CD14-positive monocyte (primary cell): ENCODE measurements at regions not wholly inside any gene's neighbourhood (a gene's known extent, or its start where the extent isn't known, plus 50 kb on each side); places are given as distances from the start of the nearest gene placed in this dataset.

ENCODE experiments used
- DNase-seq, 3 donors: peaks; one replicate each; pipeline ENCODE4 v3.0.0-alpha.2; 2011 to 2022
- H2AFZ ChIP-seq: 2 replicates; pipeline ENCODE4 v1.6.0; 2012; ENCODE audit warnings: mild to moderate bottlenecking, low read depth, low read length, inconsistent platforms; ENCODE audit not compliant: insufficient read depth, poor library complexity, severe bottlenecking
- H3K27ac ChIP-seq, 2 donors: 1 replicate in 1 of 2; 2 replicates in 1 of 2; pipeline ENCODE4 v1.5.1; 2012 to 2013; ENCODE audit warnings: low read length in 2 of 2, control low read depth in 1 of 2, inconsistent platforms in 1 of 2, low read depth in 1 of 2, mild to moderate bottlenecking in 1 of 2
- H3K27me3 ChIP-seq, 2 donors: one replicate each; pipeline versions ENCODE4 v1.6.0 to v1.6.1; 2011 to 2013; ENCODE audit warnings: low read length in 2 of 2; ENCODE audit not compliant: control insufficient read depth in 2 of 2, insufficient read depth in 2 of 2
- H3K36me3 ChIP-seq, 2 donors: replicated peaks in 1 of 2; 1 replicate in 1 of 2; 2 replicates in 1 of 2; pipeline versions ENCODE4 v1.5.1 to v1.6.1; 2012 to 2013; ENCODE audit warnings: low read length in 2 of 2, control low read depth in 1 of 2, inconsistent platforms in 1 of 2, mild to moderate bottlenecking in 1 of 2; ENCODE audit not compliant: insufficient read depth in 2 of 2, control insufficient read depth in 1 of 2
- H3K4me1 ChIP-seq, 2 donors: 1 replicate in 1 of 2; 2 replicates in 1 of 2; pipeline versions ENCODE4 v1.5.1 to v1.6.1; 2012 to 2013; ENCODE audit warnings: low read length in 2 of 2, control low read depth in 1 of 2, inconsistent platforms in 1 of 2, mild to moderate bottlenecking in 1 of 2, moderate library complexity in 1 of 2; ENCODE audit not compliant: insufficient read depth in 2 of 2, control insufficient read depth in 1 of 2
- H3K4me2 ChIP-seq: replicated peaks from 2 replicates; pipeline ENCODE3; 2012; ENCODE audit warnings: low read length, moderate library complexity, mild to moderate bottlenecking; ENCODE audit not compliant: poor library complexity, severe bottlenecking; ENCODE audit errors: extremely low read depth
- H3K4me3 ChIP-seq, 3 experiments: fragments of 200-600 bp in 1 of 3; sonication (generic) in 1 of 3; replicated peaks in 1 of 3; 1 replicate in 2 of 3; 2 replicates in 1 of 3; pipeline ENCODE4 v1.5.1; 2011 to 2013; ENCODE audit warnings: low read length in 3 of 3, mild to moderate bottlenecking in 3 of 3, control low read depth in 2 of 3, low read depth in 2 of 3, inconsistent platforms in 1 of 3, moderate library complexity in 1 of 3
- H3K79me2 ChIP-seq: 2 replicates; pipeline ENCODE4 v1.6.0; 2012; ENCODE audit warnings: mild to moderate bottlenecking, control low read depth, inconsistent platforms, low read length, moderate library complexity; ENCODE audit not compliant: insufficient read depth
- H3K9ac ChIP-seq: 2 replicates; pipeline ENCODE4 v1.6.0; 2017; ENCODE audit warnings: low read length, mild to moderate bottlenecking; ENCODE audit not compliant: insufficient read depth, poor library complexity, severe bottlenecking
- H3K9me3 ChIP-seq, 2 donors: replicated peaks in 1 of 2; 1 replicate in 1 of 2; 2 replicates in 1 of 2; pipeline versions ENCODE4 v1.5.1 to v1.6.1; 2012 to 2013; ENCODE audit warnings: low read length in 2 of 2, control low read depth in 1 of 2; ENCODE audit not compliant: control insufficient read depth in 1 of 2, insufficient read depth in 1 of 2
- H4K20me1 ChIP-seq: 2 replicates; pipeline ENCODE4 v1.6.0; 2012; ENCODE audit warnings: mild to moderate bottlenecking, low read length, control low read depth, moderate library complexity; ENCODE audit not compliant: insufficient read depth
- H3K27ac Mint-ChIP-seq, 7 donors: one replicate each; pipeline ENCODE4 v1.8.0; 2020; ENCODE audit warnings: mild to moderate bottlenecking in 7 of 7, mixed read lengths in 7 of 7, moderate library complexity in 6 of 7, inconsistent platforms in 2 of 7
- H3K27me3 Mint-ChIP-seq, 3 donors: one replicate each; pipeline ENCODE4 v1.8.0; 2021 to 2022; ENCODE audit warnings: low read depth in 3 of 3, mild to moderate bottlenecking in 3 of 3, mixed read lengths in 3 of 3, moderate library complexity in 3 of 3, inconsistent platforms in 1 of 3
- H3K36me3 Mint-ChIP-seq, 2 donors: one replicate each; pipeline ENCODE4 v1.8.0; 2020; ENCODE audit warnings: mixed read lengths in 2 of 2, inconsistent platforms in 1 of 2, mild to moderate bottlenecking in 1 of 2
- H3K4me1 Mint-ChIP-seq: one replicate; pipeline ENCODE4 v1.8.0; 2020; ENCODE audit warnings: mild to moderate bottlenecking, mixed read lengths
- H3K4me3 Mint-ChIP-seq, 2 donors: one replicate each; pipeline ENCODE4 v1.8.0; 2020; ENCODE audit warnings: mild to moderate bottlenecking in 2 of 2, mixed read lengths in 2 of 2, moderate library complexity in 1 of 2
- H3K9me3 Mint-ChIP-seq, 7 donors: one replicate each; pipeline ENCODE4 v1.8.0; 2020 to 2022; ENCODE audit warnings: mixed read lengths in 7 of 7, mild to moderate bottlenecking in 6 of 7, moderate library complexity in 6 of 7, inconsistent platforms in 2 of 7
- WGBS: methylation state at CpG from one replicate; pipeline ENCODE4 v1.1.5; 2013; ENCODE audit warnings: missing lambda C conversion rate; ENCODE audit not compliant: insufficient coverage; 5-methylcytosine and 5-hydroxymethylcytosine counted together
- intact Hi-C, 2 donors: fragments of 100-400 bp; cut with micrococcal nuclease; formaldehyde crosslinking; loops; one replicate each; pipeline versions ENCODE4 v1.15.0 to v1.15.1; 2023
- TF ChIP-seq, protein P1 (sequence below): fragments of 200-600 bp; IDR thresholded peaks from one replicate; pipeline ENCODE4 v1.8.0; 2022; ENCODE audit warnings: antibody characterized with exemption, mild to moderate bottlenecking

- no peak overlapping the region for H3K4me3 ChIP-seq
- H3K36me3 ChIP-seq = no peaks in the 10 kb centered on the region
- no peak overlapping the region for H3K27ac Mint-ChIP-seq
- H2AFZ ChIP-seq = no peak overlapping the region
- H3K4me2 ChIP-seq = no peak overlapping the region
- no peak for DNase-seq
- TF ChIP-seq, protein P1, sequence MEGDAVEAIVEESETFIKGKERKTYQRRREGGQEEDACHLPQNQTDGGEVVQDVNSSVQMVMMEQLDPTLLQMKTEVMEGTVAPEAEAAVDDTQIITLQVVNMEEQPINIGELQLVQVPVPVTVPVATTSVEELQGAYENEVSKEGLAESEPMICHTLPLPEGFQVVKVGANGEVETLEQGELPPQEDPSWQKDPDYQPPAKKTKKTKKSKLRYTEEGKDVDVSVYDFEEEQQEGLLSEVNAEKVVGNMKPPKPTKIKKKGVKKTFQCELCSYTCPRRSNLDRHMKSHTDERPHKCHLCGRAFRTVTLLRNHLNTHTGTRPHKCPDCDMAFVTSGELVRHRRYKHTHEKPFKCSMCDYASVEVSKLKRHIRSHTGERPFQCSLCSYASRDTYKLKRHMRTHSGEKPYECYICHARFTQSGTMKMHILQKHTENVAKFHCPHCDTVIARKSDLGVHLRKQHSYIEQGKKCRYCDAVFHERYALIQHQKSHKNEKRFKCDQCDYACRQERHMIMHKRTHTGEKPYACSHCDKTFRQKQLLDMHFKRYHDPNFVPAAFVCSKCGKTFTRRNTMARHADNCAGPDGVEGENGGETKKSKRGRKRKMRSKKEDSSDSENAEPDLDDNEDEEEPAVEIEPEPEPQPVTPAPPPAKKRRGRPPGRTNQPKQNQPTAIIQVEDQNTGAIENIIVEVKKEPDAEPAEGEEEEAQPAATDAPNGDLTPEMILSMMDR = no peak
- H3K9me3 Mint-ChIP-seq = no peaks in the 10 kb centered on the region
- no peaks in the 10 kb centered on the region for H3K9me3 ChIP-seq
- H3K4me3 Mint-ChIP-seq = no peak overlapping the region
- no peak overlapping the region for H3K27ac ChIP-seq
- H3K4me1 ChIP-seq = peaks cover 3 to 4% of the 10 kb centered on the region in 2 donors
- H3K27me3 Mint-ChIP-seq = peaks cover 1 to 3% (median 2%) of the 10 kb centered on the region in 3 donors
- H3K79me2 ChIP-seq = no peaks in the 10 kb centered on the region
- H3K27me3 ChIP-seq = no peaks in the 10 kb centered on the region
- no peak overlapping the region for H3K9ac ChIP-seq
- no peaks in the 10 kb centered on the region for H3K36me3 Mint-ChIP-seq
- WGBS = 90% methylated on average over 23 of the region's 26 CpGs
- intact Hi-C loops = loop anchor here in 1 of 2 donors (10.0 kb wide), 1 partner anchor 1634 kb away; no protein-coding TSS in a partner anchor
- H3K4me1 Mint-ChIP-seq = peaks cover 4% of the 10 kb centered on the region
- H4K20me1 ChIP-seq = no peaks in the 10 kb centered on the region
Observed at GRCh38 chr6:168890306-168890980, 363.2 kb downstream of the THBS2 start.

DNA sequence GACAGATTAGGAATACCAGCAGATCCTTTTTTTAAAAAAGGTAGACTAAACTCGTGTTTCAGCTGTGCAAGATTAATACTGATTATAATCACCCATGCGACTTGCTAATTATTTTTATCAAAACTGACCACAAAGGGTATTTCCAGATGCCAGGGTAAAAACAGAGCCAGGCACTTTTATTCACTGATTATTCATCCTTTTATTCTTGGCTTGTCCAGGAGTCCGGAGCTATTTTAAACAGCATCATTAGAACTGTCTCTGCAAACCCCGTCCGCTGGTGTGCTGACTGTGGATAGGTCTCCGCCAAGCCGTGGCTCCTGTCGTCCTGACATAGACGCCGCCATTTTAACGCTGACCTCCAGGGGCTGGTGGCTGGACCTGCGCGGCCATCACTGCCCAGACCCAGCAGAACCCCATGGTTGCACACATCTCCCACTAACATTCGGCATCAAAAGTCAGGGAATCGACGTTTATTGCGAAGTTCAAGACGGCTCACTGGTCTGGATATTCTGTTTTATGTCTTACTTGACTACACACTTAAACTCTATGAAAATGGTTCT lies 364.8 kb downstream of the THBS2 start:
- intact Hi-C loops = loop anchor here in 1 of 2 donors (10.0 kb wide), 1 partner anchor 514 kb away; no protein-coding TSS in a partner anchor
- no peak overlapping the region for H3K27ac Mint-ChIP-seq
- 97% methylated on average over 11 of the region's 18 CpGs for whole genome bisulfite sequencing

More for the DNA sequence above, 364.8 kb downstream of the THBS2 start:
- no peak overlapping the region for H3K4me2 ChIP-seq
- H2AFZ ChIP-seq = no peak overlapping the region
- H3K9ac ChIP-seq = no peak overlapping the region
- no peaks in the 10 kb centered on the region for H4K20me1 ChIP-seq
- no peak for DNase-seq
- H3K4me3 ChIP-seq = no peak overlapping the region
- no peak overlapping the region for H3K27ac ChIP-seq
- peaks cover 0 to 2% of the 10 kb centered on the region in 2 donors for H3K27me3 ChIP-seq
- peaks cover 7% of the 10 kb centered on the region for H3K4me1 Mint-ChIP-seq
- H3K36me3 ChIP-seq = no peaks in the 10 kb centered on the region
- peaks cover 1 to 7% (median 3%) of the 10 kb centered on the region in 3 donors for H3K27me3 Mint-ChIP-seq
- TF ChIP-seq, protein P1 = no peak
- H3K9me3 Mint-ChIP-seq = no peaks in the 10 kb centered on the region
- H3K4me3 Mint-ChIP-seq = no peak overlapping the region
- H3K9me3 ChIP-seq = no peaks in the 10 kb centered on the region
- H3K36me3 Mint-ChIP-seq = no peaks in the 10 kb centered on the region
- no peaks in the 10 kb centered on the region for H3K79me2 ChIP-seq
- no peaks in the 10 kb centered on the region for H3K4me1 ChIP-seq
